ENCODE measurements at regions not wholly inside any gene's neighbourhood (a gene's known extent, or its start where the extent isn't known, plus 50 kb on each side); places are given as distances from the start of the nearest gene placed in this dataset.

GRCh38 chr16:26985100-26986065, 81.3 kb upstream of the C16orf82 start:
- TF ChIP-seq, protein P1, sequence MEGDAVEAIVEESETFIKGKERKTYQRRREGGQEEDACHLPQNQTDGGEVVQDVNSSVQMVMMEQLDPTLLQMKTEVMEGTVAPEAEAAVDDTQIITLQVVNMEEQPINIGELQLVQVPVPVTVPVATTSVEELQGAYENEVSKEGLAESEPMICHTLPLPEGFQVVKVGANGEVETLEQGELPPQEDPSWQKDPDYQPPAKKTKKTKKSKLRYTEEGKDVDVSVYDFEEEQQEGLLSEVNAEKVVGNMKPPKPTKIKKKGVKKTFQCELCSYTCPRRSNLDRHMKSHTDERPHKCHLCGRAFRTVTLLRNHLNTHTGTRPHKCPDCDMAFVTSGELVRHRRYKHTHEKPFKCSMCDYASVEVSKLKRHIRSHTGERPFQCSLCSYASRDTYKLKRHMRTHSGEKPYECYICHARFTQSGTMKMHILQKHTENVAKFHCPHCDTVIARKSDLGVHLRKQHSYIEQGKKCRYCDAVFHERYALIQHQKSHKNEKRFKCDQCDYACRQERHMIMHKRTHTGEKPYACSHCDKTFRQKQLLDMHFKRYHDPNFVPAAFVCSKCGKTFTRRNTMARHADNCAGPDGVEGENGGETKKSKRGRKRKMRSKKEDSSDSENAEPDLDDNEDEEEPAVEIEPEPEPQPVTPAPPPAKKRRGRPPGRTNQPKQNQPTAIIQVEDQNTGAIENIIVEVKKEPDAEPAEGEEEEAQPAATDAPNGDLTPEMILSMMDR (IDR thresholded peaks at IDR 0.05): no peak
- no peak for TF ChIP-seq POLR2A (IDR thresholded peaks at IDR 0.05)
